Endothelial cell of umbilical vein (primary cell): ENCODE measurements at regions not wholly inside any gene's neighbourhood (a gene's known extent, or its start where the extent isn't known, plus 50 kb on each side); places are given as distances from the start of the nearest gene placed in this dataset.

ENCODE experiments used
- BruUV-seq: library from RNA; stranded (reverse); fragments of 400-500 nt; replicated peaks from 2 replicates; lab custom pipeline; 2021; lab: Mats Ljungman, UMichigan
- CTCF ChIA-PET: fragments of 300-600, 350-600 bp; sonication (Branson Sonifier 250); formaldehyde crosslinking; loops from one replicate; lab custom pipeline; 2021; ENCODE audit warnings: antibody characterized with exemption, inconsistent platforms; lab: Charles Lee
- POLR2A ChIA-PET: fragments of 300-600, 350-600 bp; sonication (Branson Sonifier 250); formaldehyde crosslinking; loops from one replicate; lab custom pipeline; 2021; ENCODE audit warnings: antibody characterized with exemption, inconsistent platforms; lab: Charles Lee
- DNase-seq: peaks from one replicate; pipeline ENCODE4 v3.0.0-alpha.2; 2011; ENCODE audit warnings: low read depth, low spot score
- FAIRE-seq: peaks from 2 replicates; lab custom pipeline; 2011; peaks lifted over from hg19 to GRCh38; lab: Jason Lieb, UNC
- H2AFZ ChIP-seq: 2 replicates; pipeline ENCODE4 v1.6.0; 2012; ENCODE audit warnings: low read depth, low read length, control low read depth, inconsistent platforms
- H3K27ac ChIP-seq: 2 replicates; pipeline ENCODE4 v1.5.1; 2011; ENCODE audit warnings: low read depth, mild to moderate bottlenecking, control low read depth, low read length, moderate library complexity; ENCODE audit not compliant: insufficient read depth
- H3K27me3 ChIP-seq, 2 experiments: 2 replicates each; pipeline versions ENCODE4 v1.6.0 to v1.6.1; 2011; ENCODE audit warnings: low read length in 2 of 2, mixed read lengths in 1 of 2; ENCODE audit not compliant: control insufficient read depth in 2 of 2, insufficient read depth in 2 of 2
- H3K36me3 ChIP-seq, 2 experiments: 2 replicates in 1 of 2; 3 replicates in 1 of 2; pipeline ENCODE4 v1.5.1; 2011; ENCODE audit warnings: low read length in 2 of 2, mild to moderate bottlenecking in 1 of 2, moderate library complexity in 1 of 2; ENCODE audit not compliant: control insufficient read depth in 2 of 2, insufficient read depth in 2 of 2; ENCODE audit errors: extremely low read depth in 1 of 2
- H3K4me1 ChIP-seq: 3 replicates; pipeline ENCODE4 v1.5.1; 2011; ENCODE audit warnings: mild to moderate bottlenecking, low read length; ENCODE audit not compliant: control insufficient read depth, insufficient read depth; ENCODE audit errors: extremely low read depth
- H3K4me2 ChIP-seq: 2 replicates; pipeline ENCODE4 v1.6.1; 2011; ENCODE audit warnings: low read length, control low read depth, mixed read lengths; ENCODE audit not compliant: insufficient read depth
- H3K4me3 ChIP-seq, 3 experiments: fragments of 200-600 bp in 1 of 3; sonication (generic), shearing (Covaris generic) in 1 of 3; replicated peaks in 1 of 3; 2 replicates each; pipeline ENCODE4 v1.5.1; 2011 to 2016; ENCODE audit warnings: control low read depth in 3 of 3, low read length in 3 of 3, mild to moderate bottlenecking in 2 of 3, inconsistent platforms in 1 of 3, low read depth in 1 of 3, moderate library complexity in 1 of 3; ENCODE audit not compliant: insufficient read depth in 1 of 3
- H3K79me2 ChIP-seq: 2 replicates; pipeline ENCODE4 v1.6.0; 2012; ENCODE audit warnings: low read length, inconsistent platforms; ENCODE audit not compliant: control insufficient read depth, insufficient read depth
- H3K9ac ChIP-seq: replicated peaks from 2 replicates; pipeline ENCODE3; 2011; ENCODE audit warnings: low read length, control low read depth; ENCODE audit not compliant: insufficient read depth; ENCODE audit errors: extremely low read depth
- H3K9me1 ChIP-seq: replicated peaks from 3 replicates; pipeline ENCODE4 v1.6.0; 2011; ENCODE audit warnings: mild to moderate bottlenecking, low read length; ENCODE audit not compliant: control insufficient read depth, insufficient read depth; ENCODE audit errors: extremely low read depth
- H3K9me3 ChIP-seq: replicated peaks from 2 replicates; pipeline ENCODE4 v1.5.1; 2012; ENCODE audit warnings: low read length, inconsistent platforms; ENCODE audit not compliant: control insufficient read depth, insufficient read depth
- H4K20me1 ChIP-seq: replicated peaks from 2 replicates; pipeline ENCODE3; 2011; ENCODE audit warnings: mild to moderate bottlenecking, low read length; ENCODE audit not compliant: control insufficient read depth, insufficient read depth; ENCODE audit errors: extremely low read depth
- CTCF ChIP-seq, 2 donors: IDR thresholded peaks; 1 replicate in 1 of 2; 2 replicates in 1 of 2; pipeline ENCODE4 v1.5.1; 2011; ENCODE audit warnings: low read length in 2 of 2, mild to moderate bottlenecking in 2 of 2, moderate library complexity in 2 of 2, control low read depth in 1 of 2, inconsistent platforms in 1 of 2, low read depth in 1 of 2; ENCODE audit not compliant: insufficient read depth in 1 of 2; ENCODE audit errors: extremely low read depth in 1 of 2
- EZH2 ChIP-seq: IDR thresholded peaks from 2 replicates; pipeline ENCODE4 v1.6.1; 2012; ENCODE audit warnings: borderline replicate concordance, low read depth, mild to moderate bottlenecking, moderate library complexity, low read length, inconsistent platforms; ENCODE audit not compliant: severe bottlenecking
- FOS ChIP-seq: IDR thresholded peaks from 2 replicates; pipeline ENCODE4 v1.6.1; 2011; ENCODE audit warnings: mild to moderate bottlenecking, low read length, moderate library complexity, borderline replicate concordance; ENCODE audit not compliant: insufficient read depth
- JUN ChIP-seq: IDR thresholded peaks from 2 replicates; pipeline ENCODE4 v1.6.1; 2011; ENCODE audit warnings: borderline replicate concordance, low read depth; ENCODE audit not compliant: insufficient read length, insufficient read depth
- MAX ChIP-seq: IDR thresholded peaks from 2 replicates; pipeline ENCODE4 v1.6.1; 2011; ENCODE audit not compliant: insufficient read depth, insufficient read length
- MYC ChIP-seq: IDR thresholded peaks from one replicate; pipeline ENCODE4 v1.6.1; 2011; ENCODE audit warnings: mild to moderate bottlenecking, low read depth, low read length
- POLR2A ChIP-seq: IDR thresholded peaks from 2 replicates; pipeline ENCODE4 v1.6.1; 2012; ENCODE audit warnings: low read depth, mild to moderate bottlenecking, control low read depth, low read length
- dilution Hi-C: fragments of 300-500 bp; cut with MboI; formaldehyde crosslinking; loops from one replicate; pipeline ENCODE4 v1.15.0; 2019; ENCODE audit warnings: low sequenced_read_pairs; ENCODE audit not compliant: extremely low pct_ligation_motif_present
- intact Hi-C: fragments of 100-400 bp; cut with micrococcal nuclease; formaldehyde crosslinking; loops from one replicate; pipeline ENCODE4 v1.10.0; 2022

- DNase-seq, result no peak
- no peaks in the 10 kb centered on the region for H3K9me1 ChIP-seq
- intact Hi-C loops (no loop called here), dilution Hi-C loops (no loop called here)
- no peak for FAIRE-seq
- ChIA-PET CTCF (interaction anchor here (1.5 kb wide), 1 partner anchor 29 kb away, joined by 3 read pairs; no protein-coding TSS in a partner anchor), POLR2A (no interaction called here)
- H3K4me2 ChIP-seq, result no peak overlapping the region
- no peak overlapping the region for H3K27ac ChIP-seq
- no peak overlapping the region for H2AFZ ChIP-seq
- no peak overlapping the region for H3K4me3 ChIP-seq
- TF ChIP-seq EZH2, result no peak
- H3K79me2 ChIP-seq, result no peaks in the 10 kb centered on the region
- no peaks in the 10 kb centered on the region for H4K20me1 ChIP-seq
- no peaks in the 10 kb centered on the region for H3K27me3 ChIP-seq
- H3K36me3 ChIP-seq, result no peaks in the 10 kb centered on the region
- H3K4me1 ChIP-seq, result no peaks in the 10 kb centered on the region
- no peaks in the 10 kb centered on the region for H3K9me3 ChIP-seq
- H3K9ac ChIP-seq, result no peak overlapping the region
- no TSS peak for BruUV-seq
These were observed 158.9 kb upstream of the POT1 start for GRCh38 chr7:125088555-125088954.

GRCh38 chr7:125085084-125085483 is 155.5 kb upstream of the POT1 start:
- POLR2A ChIA-PET, result no interaction called here
- no peak for TF ChIP-seq CTCF (IDR thresholded peaks at IDR 0.05; ENCODE audit: extremely low read depth in 1 of 2, insufficient read depth in 1 of 2, low read depth in 1 of 2, low read length in 2 of 2)
- TF ChIP-seq MYC, result no peak
- no peak for TF ChIP-seq JUN
- no peak for TF ChIP-seq POLR2A
- no peak for TF ChIP-seq FOS
- no peak for TF ChIP-seq MAX
- FAIRE-seq (no peak), DNase-seq (no peak)
- CTCF ChIA-PET, result no interaction called here
- no peaks in the 10 kb centered on the region for H3K36me3 ChIP-seq
- H3K9me3 ChIP-seq, result no peaks in the 10 kb centered on the region
- H3K79me2 ChIP-seq, result no peaks in the 10 kb centered on the region
- dilution Hi-C loops, result no loop called here
- no peak overlapping the region for H2AFZ ChIP-seq
- no peak overlapping the region for H3K4me3 ChIP-seq
- H3K9me1 ChIP-seq, result no peaks in the 10 kb centered on the region
- BruUV-seq, result no TSS peak
- H3K9ac ChIP-seq, result no peak overlapping the region
- no peaks in the 10 kb centered on the region for H3K27me3 ChIP-seq
- H3K27ac ChIP-seq, result no peak overlapping the region
- H3K4me2 ChIP-seq, result no peak overlapping the region
- no peaks in the 10 kb centered on the region for H3K4me1 ChIP-seq
- intact Hi-C loops, result no loop called here
- H4K20me1 ChIP-seq, result no peaks in the 10 kb centered on the region
